ENCODE measurements at regions not wholly inside any gene's neighbourhood (a gene's known extent, or its start where the extent isn't known, plus 50 kb on each side); places are given as distances from the start of the nearest gene placed in this dataset.
"Not testable (repeated sequence)": the region's sequence is repeated elsewhere in the genome, so short reads cannot be mapped to it uniquely, and the experiment has no call there.

GRCh38 chr21:9859865-9860264 is 661.5 kb upstream of the TPTE start:
- H3K36me3 Mint-ChIP-seq (ENCODE audit: insufficient read depth, unreplicated experiment); H3K27me3 ChIP-seq (replicated peaks; ENCODE audit: control insufficient read depth, insufficient read depth, low read length); H3K4me1 ChIP-seq; CTCF ChIA-PET; H3K36me3 ChIP-seq (ENCODE audit: control insufficient read depth, insufficient read depth, low read length); H3K4me1 Mint-ChIP-seq (ENCODE audit: low read depth, unreplicated experiment); H3K4me3 ChIP-seq (ENCODE audit: low read depth, low read length); intact Hi-C loops (cut with micrococcal nuclease; ENCODE audit: unreplicated experiment); H3K9me3 ChIP-seq; H3K27me3 Mint-ChIP-seq (ENCODE audit: insufficient read depth, unreplicated experiment); BruUV-seq (replicated peaks); POLR2A ChIA-PET; DNase-seq; H3K27ac Mint-ChIP-seq (ENCODE audit: unreplicated experiment); H3K4me3 Mint-ChIP-seq (ENCODE audit: unreplicated experiment): not testable (repeated sequence)
- H3K9me3 Mint-ChIP-seq (ENCODE audit: unreplicated experiment): peaks cover 30% of the 10 kb centered on the region

GRCh38 chr21:9862456-9862855 is 658.9 kb upstream of the TPTE start:
- BruUV-seq (replicated peaks); H3K4me1 Mint-ChIP-seq (ENCODE audit: low read depth, unreplicated experiment); POLR2A ChIA-PET; H3K27me3 Mint-ChIP-seq (ENCODE audit: insufficient read depth, unreplicated experiment); DNase-seq; H3K9me3 ChIP-seq; H3K4me3 Mint-ChIP-seq (ENCODE audit: unreplicated experiment); H3K27ac Mint-ChIP-seq (ENCODE audit: unreplicated experiment); H3K4me3 ChIP-seq (ENCODE audit: low read depth, low read length); H3K27me3 ChIP-seq (replicated peaks; ENCODE audit: control insufficient read depth, insufficient read depth, low read length); H3K36me3 Mint-ChIP-seq (ENCODE audit: insufficient read depth, unreplicated experiment); H3K36me3 ChIP-seq (ENCODE audit: control insufficient read depth, insufficient read depth, low read length); CTCF ChIA-PET; H3K4me1 ChIP-seq; intact Hi-C loops (cut with micrococcal nuclease; ENCODE audit: unreplicated experiment): not testable (repeated sequence)
- peaks cover 21% of the 10 kb centered on the region for H3K9me3 Mint-ChIP-seq (ENCODE audit: unreplicated experiment)

- CTCF ChIA-PET; H3K27me3 ChIP-seq (replicated peaks; ENCODE audit: control insufficient read depth, insufficient read depth, low read length); H3K4me1 Mint-ChIP-seq (ENCODE audit: low read depth, unreplicated experiment); H3K9me3 ChIP-seq; POLR2A ChIA-PET; H3K4me3 ChIP-seq (ENCODE audit: low read depth, low read length); BruUV-seq (replicated peaks); H3K27ac Mint-ChIP-seq (ENCODE audit: unreplicated experiment); intact Hi-C loops (cut with micrococcal nuclease; ENCODE audit: unreplicated experiment); H3K4me3 Mint-ChIP-seq (ENCODE audit: unreplicated experiment); DNase-seq; H3K27me3 Mint-ChIP-seq (ENCODE audit: insufficient read depth, unreplicated experiment); H3K36me3 Mint-ChIP-seq (ENCODE audit: insufficient read depth, unreplicated experiment); H3K4me1 ChIP-seq; H3K36me3 ChIP-seq (ENCODE audit: control insufficient read depth, insufficient read depth, low read length): not testable (repeated sequence)
- peaks cover 11% of the 10 kb centered on the region for H3K9me3 Mint-ChIP-seq (ENCODE audit: unreplicated experiment)
Observed at GRCh38 chr21:9867815-9868214, 653.6 kb upstream of the TPTE start.

GRCh38 chr21:9873096-9873495 is 648.3 kb upstream of the TPTE start:
- H3K27ac Mint-ChIP-seq (ENCODE audit: unreplicated experiment); H3K9me3 ChIP-seq; DNase-seq; H3K27me3 ChIP-seq (replicated peaks; ENCODE audit: control insufficient read depth, insufficient read depth, low read length); H3K27me3 Mint-ChIP-seq (ENCODE audit: insufficient read depth, unreplicated experiment); intact Hi-C loops (cut with micrococcal nuclease; ENCODE audit: unreplicated experiment); H3K4me1 Mint-ChIP-seq (ENCODE audit: low read depth, unreplicated experiment); H3K4me3 Mint-ChIP-seq (ENCODE audit: unreplicated experiment); H3K4me3 ChIP-seq (ENCODE audit: low read depth, low read length); H3K4me1 ChIP-seq; H3K36me3 Mint-ChIP-seq (ENCODE audit: insufficient read depth, unreplicated experiment); BruUV-seq (replicated peaks); CTCF ChIA-PET; H3K9me3 Mint-ChIP-seq (ENCODE audit: unreplicated experiment); POLR2A ChIA-PET; H3K36me3 ChIP-seq (ENCODE audit: control insufficient read depth, insufficient read depth, low read length): not testable (repeated sequence)

GRCh38 chr21:9874136-9874535 is 647.2 kb upstream of the TPTE start:
- H3K4me3 Mint-ChIP-seq (ENCODE audit: unreplicated experiment); H3K4me1 ChIP-seq; POLR2A ChIA-PET; CTCF ChIA-PET; H3K27me3 ChIP-seq (replicated peaks; ENCODE audit: control insufficient read depth, insufficient read depth, low read length); intact Hi-C loops (cut with micrococcal nuclease; ENCODE audit: unreplicated experiment); H3K4me3 ChIP-seq (ENCODE audit: low read depth, low read length); H3K27me3 Mint-ChIP-seq (ENCODE audit: insufficient read depth, unreplicated experiment); DNase-seq; H3K36me3 Mint-ChIP-seq (ENCODE audit: insufficient read depth, unreplicated experiment); BruUV-seq (replicated peaks); H3K4me1 Mint-ChIP-seq (ENCODE audit: low read depth, unreplicated experiment); H3K9me3 ChIP-seq; H3K9me3 Mint-ChIP-seq (ENCODE audit: unreplicated experiment); H3K27ac Mint-ChIP-seq (ENCODE audit: unreplicated experiment); H3K36me3 ChIP-seq (ENCODE audit: control insufficient read depth, insufficient read depth, low read length): not testable (repeated sequence)

- not testable (repeated sequence) for H3K9me3 ChIP-seq; H3K9me3 Mint-ChIP-seq (ENCODE audit: unreplicated experiment)
Observed at GRCh38 chr21:9881430-9881829, 640.0 kb upstream of the TPTE start.

GRCh38 chr21:9883047-9883446 is 638.3 kb upstream of the TPTE start:
- DNase-seq; BruUV-seq (replicated peaks); CTCF ChIA-PET: not testable (repeated sequence)

More at GRCh38 chr21:9881430-9881829, 640.0 kb upstream of the TPTE start:
- H3K4me3 ChIP-seq (ENCODE audit: low read depth, low read length); H3K27me3 ChIP-seq (replicated peaks; ENCODE audit: control insufficient read depth, insufficient read depth, low read length); H3K4me1 ChIP-seq; H3K27ac Mint-ChIP-seq (ENCODE audit: unreplicated experiment); BruUV-seq (replicated peaks); H3K27me3 Mint-ChIP-seq (ENCODE audit: insufficient read depth, unreplicated experiment); H3K36me3 ChIP-seq (ENCODE audit: control insufficient read depth, insufficient read depth, low read length); CTCF ChIA-PET; H3K4me3 Mint-ChIP-seq (ENCODE audit: unreplicated experiment); H3K36me3 Mint-ChIP-seq (ENCODE audit: insufficient read depth, unreplicated experiment); intact Hi-C loops (cut with micrococcal nuclease; ENCODE audit: unreplicated experiment); H3K4me1 Mint-ChIP-seq (ENCODE audit: low read depth, unreplicated experiment); DNase-seq; POLR2A ChIA-PET: not testable (repeated sequence)

More at GRCh38 chr21:9883047-9883446, 638.3 kb upstream of the TPTE start:
- H3K27ac Mint-ChIP-seq (ENCODE audit: unreplicated experiment); intact Hi-C loops (cut with micrococcal nuclease; ENCODE audit: unreplicated experiment); H3K9me3 ChIP-seq; H3K27me3 Mint-ChIP-seq (ENCODE audit: insufficient read depth, unreplicated experiment); H3K4me1 ChIP-seq; H3K4me3 Mint-ChIP-seq (ENCODE audit: unreplicated experiment); H3K27me3 ChIP-seq (replicated peaks; ENCODE audit: control insufficient read depth, insufficient read depth, low read length); H3K4me1 Mint-ChIP-seq (ENCODE audit: low read depth, unreplicated experiment); H3K9me3 Mint-ChIP-seq (ENCODE audit: unreplicated experiment); H3K36me3 Mint-ChIP-seq (ENCODE audit: insufficient read depth, unreplicated experiment); POLR2A ChIA-PET; H3K36me3 ChIP-seq (ENCODE audit: control insufficient read depth, insufficient read depth, low read length); H3K4me3 ChIP-seq (ENCODE audit: low read depth, low read length): not testable (repeated sequence)
